Lung (tissue), 11 donors: ENCODE measurements at regions not wholly inside any gene's neighbourhood (a gene's known extent, or its start where the extent isn't known, plus 50 kb on each side); places are given as distances from the start of the nearest gene placed in this dataset.

ENCODE experiments used
- ATAC-seq: fragments of 200-7000 bp; cut with Tn5 transposase; one replicate; pipeline ENCODE4 v1.9.1; 2020; ENCODE audit warnings: moderate number of reproducible peaks; ENCODE audit not compliant: insufficient read depth, low FRiP score
- DNase-seq, 3 donors: peaks; one replicate each; pipeline ENCODE4 v3.0.0-alpha.2; 2013 to 2017
- H3K27ac ChIP-seq, 2 donors: one replicate each; pipeline ENCODE4 v1.5.1; 2013; ENCODE audit warnings: mild to moderate bottlenecking in 2 of 2, moderate library complexity in 2 of 2, control low read depth in 1 of 2, inconsistent platforms in 1 of 2, low read depth in 1 of 2, low read length in 1 of 2
- H3K27me3 ChIP-seq, 3 donors: one replicate each; pipeline ENCODE4 v1.5.1; 2013; ENCODE audit warnings: low read length in 2 of 3; ENCODE audit not compliant: control insufficient read depth in 3 of 3, insufficient read depth in 3 of 3
- H3K36me3 ChIP-seq, 4 donors: one replicate each; pipeline ENCODE4 v1.5.1; 2013; ENCODE audit warnings: low read length in 4 of 4, mild to moderate bottlenecking in 1 of 4, moderate library complexity in 1 of 4; ENCODE audit not compliant: control insufficient read depth in 4 of 4, insufficient read depth in 4 of 4
- H3K4me1 ChIP-seq, 5 donors: one replicate each; pipeline ENCODE4 v1.5.1; 2013; ENCODE audit warnings: low read length in 5 of 5, mild to moderate bottlenecking in 2 of 5, moderate library complexity in 1 of 5; ENCODE audit not compliant: control insufficient read depth in 5 of 5, insufficient read depth in 5 of 5
- H3K4me3 ChIP-seq: one replicate; pipeline ENCODE4 v1.5.1; 2013; ENCODE audit warnings: mild to moderate bottlenecking, control low read depth, moderate library complexity
- H3K9ac ChIP-seq, 2 donors: one replicate each; pipeline ENCODE4 v1.5.1; 2013; ENCODE audit warnings: low read length in 2 of 2, control low read depth in 1 of 2; ENCODE audit not compliant: insufficient read depth in 1 of 2
- H3K9me3 ChIP-seq, 4 donors: one replicate each; pipeline ENCODE4 v1.5.1; 2013; ENCODE audit warnings: low read length in 3 of 4, mild to moderate bottlenecking in 1 of 4, moderate library complexity in 1 of 4; ENCODE audit not compliant: control insufficient read depth in 4 of 4, insufficient read depth in 3 of 4
- CTCF ChIP-seq: IDR thresholded peaks from 2 replicates; pipeline ENCODE4 v1.5.1; 2012; ENCODE audit warnings: mild to moderate bottlenecking; ENCODE audit errors: control extremely low read depth, extremely low read depth
- whole genome bisulfite sequencing, 2 donors: extraction: QIAGEN DNeasy Blood & Tissue Kit; methylation state at CpG; one replicate each; pipeline ENCODE4 v1.1.7; 2013; 5-methylcytosine and 5-hydroxymethylcytosine counted together
- donor health status: control.
- donor health status: control.
- donor health status: Bipolar disorder and iron deficiency.
- donor health status: healthy.
- donor health status: DM: yes; HTN: yes; CAD: no.

DNA sequence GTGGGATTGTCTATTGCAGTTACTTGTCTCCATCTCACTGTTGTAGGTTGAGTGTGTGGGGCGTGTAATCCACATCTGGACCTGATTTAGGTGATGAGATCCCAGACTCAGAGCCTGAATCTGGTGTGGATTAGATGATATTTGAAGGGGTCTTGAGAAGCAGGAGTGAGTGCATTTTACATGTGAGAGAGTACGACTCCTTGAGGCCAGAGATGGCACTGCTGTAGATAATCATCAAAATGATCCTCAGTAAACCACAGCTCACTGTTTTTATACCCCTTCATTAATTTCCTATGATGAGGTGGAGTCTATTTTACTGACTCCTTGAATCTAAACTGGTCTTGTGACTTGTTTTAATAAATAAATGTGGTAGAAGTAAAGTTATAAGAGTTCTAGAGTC lies 732.5 kb downstream of the KCNJ2 start:
- Histone ChIP-seq H3K9me3 (peaks cover 0 to 6% (median 2%) of the 10 kb centered on the region in 4 donors), H3K9ac (no peak overlapping the region), H3K27me3 (no peaks in the 10 kb centered on the region), H3K36me3 (no peaks in the 10 kb centered on the region), H3K4me3 (no peak overlapping the region), H3K27ac (no peak overlapping the region), H3K4me1 (peaks cover 0 to 4% (median 0%) of the 10 kb centered on the region in 5 donors)
- no peak for DNase-seq
- WGBS, 2 donors: 84 to 88% methylated on average over 2 of the region's 2 CpGs
- ATAC-seq: no peak
- no peak for TF ChIP-seq CTCF

DNA sequence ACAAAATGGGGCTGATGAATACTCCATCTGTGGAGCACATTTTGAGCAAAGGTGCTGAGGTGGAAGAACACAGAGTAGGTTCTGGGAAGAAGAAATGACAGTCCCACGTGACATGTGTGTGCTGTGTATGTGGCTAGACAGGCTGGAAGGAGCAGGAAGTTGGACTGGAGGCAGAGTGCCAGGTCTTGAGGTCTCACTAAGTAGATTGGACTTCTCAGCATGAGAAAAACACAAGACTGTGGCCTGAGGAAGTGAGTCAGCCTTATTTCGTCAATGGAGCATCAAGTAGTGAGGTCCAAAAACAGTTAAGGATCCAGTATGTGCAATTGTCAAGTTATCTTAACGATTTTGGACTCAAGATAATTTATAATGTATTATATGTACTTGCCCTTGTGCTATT lies 736.5 kb downstream of the KCNJ2 start:
- Histone ChIP-seq H3K9ac (no peak overlapping the region), H3K4me1 (peaks cover 0 to 7% (median 0%) of the 10 kb centered on the region in 5 donors), H3K27ac (no peak overlapping the region), H3K4me3 (no peak overlapping the region), H3K27me3 (no peaks in the 10 kb centered on the region), H3K36me3 (no peaks in the 10 kb centered on the region), H3K9me3 (peaks cover 0 to 6% (median 2%) of the 10 kb centered on the region in 4 donors)
- WGBS, 2 donors: 23 to 24% methylated on average over 3 of the region's 3 CpGs
- DNase-seq (peak in 2 of 3 donors; percentile 29 to 73), ATAC-seq (no peak)
- no peak for TF ChIP-seq CTCF

DNA sequence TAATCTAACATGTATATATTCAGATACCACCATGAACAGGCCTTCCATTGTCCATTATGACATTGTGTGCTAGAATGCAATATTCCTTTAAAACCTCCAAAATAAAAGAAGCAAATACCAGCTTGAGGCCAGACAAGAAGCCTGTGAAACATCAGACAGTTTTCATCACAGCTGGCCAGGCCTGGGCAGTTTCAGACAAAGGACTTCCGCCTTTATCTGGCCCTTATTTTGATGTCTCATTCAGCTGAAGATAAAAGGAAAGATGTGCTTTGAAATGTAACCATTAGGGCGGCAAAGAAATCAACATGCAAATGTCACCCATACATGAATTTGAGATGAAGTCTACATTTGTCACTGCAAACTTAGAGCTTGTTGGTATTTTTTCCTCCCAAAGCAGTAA lies 737.5 kb downstream of the KCNJ2 start:
- Histone ChIP-seq H3K36me3 (no peaks in the 10 kb centered on the region), H3K27me3 (no peaks in the 10 kb centered on the region), H3K9ac (no peak overlapping the region), H3K4me3 (no peak overlapping the region), H3K9me3 (peaks cover 0 to 2% (median under 1%) of the 10 kb centered on the region in 4 donors), H3K27ac (no peak overlapping the region), H3K4me1 (peaks cover 0 to 7% (median 0%) of the 10 kb centered on the region in 5 donors)
- DNase-seq (peak; percentile 47 to 76 (median 65)), ATAC-seq (no peak)
- no peak for TF ChIP-seq CTCF
- 62 to 80% methylated on average over 2 of the region's 2 CpGs for WGBS, 2 donors
